ENCODE measurements at regions not wholly inside any gene's neighbourhood (a gene's known extent, or its start where the extent isn't known, plus 50 kb on each side); places are given as distances from the start of the nearest gene placed in this dataset.

DNA sequence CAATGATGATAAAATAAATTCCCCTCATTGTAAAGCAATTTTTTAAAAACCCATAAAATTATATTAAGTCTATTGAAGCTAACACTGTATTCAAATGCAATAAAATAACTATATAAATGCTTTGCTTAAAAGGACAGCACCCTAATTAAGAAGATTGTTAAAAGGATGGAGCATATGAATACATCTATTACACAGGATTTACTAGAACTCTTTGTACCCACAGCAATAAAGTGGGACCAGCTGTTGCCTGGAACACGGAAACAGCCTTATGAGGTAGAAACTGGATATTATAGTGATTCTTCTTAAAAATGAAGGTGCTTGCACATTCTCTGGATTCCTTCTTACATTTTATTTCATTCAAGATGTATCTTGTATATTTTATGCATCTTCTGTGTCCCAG, 298.7 kb upstream of the KLF3 start:
- no peak for TF ChIP-seq RFX5 (IDR thresholded peaks at IDR 0.05; ENCODE audit: low read depth, low read length)
- TF ChIP-seq ZFP37 (CRISPR knock-in tag; IDR thresholded peaks at IDR 0.05; ENCODE audit: borderline replicate concordance), result no peak
- TF ChIP-seq NFKB2 (CRISPR knock-in tag; IDR thresholded peaks at IDR 0.05; ENCODE audit: borderline replicate concordance), result no peak
- no peak for TF ChIP-seq ZBTB21 (CRISPR knock-in tag; IDR thresholded peaks at IDR 0.05)
- no peak for TF ChIP-seq TCF12 (IDR thresholded peaks at IDR 0.05)
- TF ChIP-seq TCF12 (CRISPR knock-in tag; IDR thresholded peaks at IDR 0.05), result no peak
- TF ChIP-seq TEAD2 (CRISPR knock-in tag; IDR thresholded peaks at IDR 0.05), result no peak
- no peak for TF ChIP-seq ZNF234 (CRISPR knock-in tag; conservative IDR thresholded peaks at IDR 0.05)
- TF ChIP-seq NRL (CRISPR knock-in tag; IDR thresholded peaks at IDR 0.05; ENCODE audit: borderline replicate concordance), result no peak
- no peak for TF ChIP-seq CTCF (CRISPR knock-in tag; IDR thresholded peaks at IDR 0.05)
